ENCODE measurements at regions not wholly inside any gene's neighbourhood (a gene's known extent, or its start where the extent isn't known, plus 50 kb on each side); places are given as distances from the start of the nearest gene placed in this dataset.

DNA sequence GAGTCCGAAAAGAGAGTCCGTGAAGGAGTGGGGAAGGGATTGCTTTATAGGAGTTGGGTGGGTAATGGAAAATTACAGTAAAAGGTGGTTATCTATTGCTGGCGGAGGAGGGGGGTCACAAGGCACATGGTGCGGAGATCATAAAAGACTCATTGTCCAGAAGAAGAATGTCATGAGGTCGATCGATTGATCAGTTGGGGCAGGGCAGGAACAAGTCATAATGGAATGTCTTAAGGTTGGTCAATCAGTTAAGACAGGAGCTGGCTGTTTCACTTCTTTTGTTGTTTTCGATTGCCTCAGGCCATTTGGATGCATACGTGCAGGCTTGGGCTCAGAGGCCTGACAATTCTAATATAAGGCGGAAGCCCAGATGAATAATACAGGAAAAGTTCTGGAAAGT is 473.0 kb upstream of the TNP1 start:
- TF ChIP-seq CTCF (IDR thresholded peaks at IDR 0.05) (no peak), POLR2A (IDR thresholded peaks at IDR 0.05) (no peak)
- peaks cover 0 to 6% of the 10 kb centered on the region in 2 donors for H3K4me1 ChIP-seq
- H3K27me3 ChIP-seq, result no peaks in the 10 kb centered on the region
- intact Hi-C loops (cut with DNase I; ENCODE audit: low total_unique reads), result loop anchor here (10.0 kb wide), 1 partner anchor 638 kb away; the partner anchor contains the start of gene IGFBP5
- peak overlapping the region; percentile 72 to 76 for H3K27ac ChIP-seq
- H3K4me3 ChIP-seq, result no peak overlapping the region
- no peak for DNase-seq
- no peaks in the 10 kb centered on the region for H3K9me3 ChIP-seq
- H3K36me3 ChIP-seq, result no peaks in the 10 kb centered on the region

GRCh38 chr2:217332417-217332791 is 472.5 kb upstream of the TNP1 start:
- intact Hi-C loops (cut with DNase I; ENCODE audit: low total_unique reads), result loop anchor here (10.0 kb wide), 1 partner anchor 638 kb away; the partner anchor contains the start of gene IGFBP5

GRCh38 chr2:217331523-217332416 is 471.9 kb upstream of the TNP1 start:
- Histone ChIP-seq H3K4me1 (peaks cover 0 to 6% of the 10 kb centered on the region in 2 donors), H3K4me3 (no peak overlapping the region), H3K9me3 (no peaks in the 10 kb centered on the region), H3K27me3 (no peaks in the 10 kb centered on the region), H3K27ac (peak overlapping the region; percentile 72 to 76), H3K36me3 (no peaks in the 10 kb centered on the region)
- intact Hi-C loops (cut with DNase I; ENCODE audit: low total_unique reads), result loop anchor here (10.0 kb wide), 1 partner anchor 637 kb away; the partner anchor contains the start of gene IGFBP5
- TF ChIP-seq CTCF (IDR thresholded peaks at IDR 0.05) (no peak), POLR2A (IDR thresholded peaks at IDR 0.05) (no peak)
- DNase-seq, result no peak

More at GRCh38 chr2:217332417-217332791, 472.5 kb upstream of the TNP1 start:
- no peaks in the 10 kb centered on the region for H3K9me3 ChIP-seq
- peaks cover 0 to 6% of the 10 kb centered on the region in 2 donors for H3K4me1 ChIP-seq
- no peak for DNase-seq
- H3K27ac ChIP-seq, result peak overlapping the region; percentile 72 to 76
- no peak for TF ChIP-seq CTCF (IDR thresholded peaks at IDR 0.05)
- no peak for TF ChIP-seq POLR2A (IDR thresholded peaks at IDR 0.05)
- no peaks in the 10 kb centered on the region for H3K36me3 ChIP-seq
- no peaks in the 10 kb centered on the region for H3K27me3 ChIP-seq
- H3K4me3 ChIP-seq, result no peak overlapping the region

- intact Hi-C loops (cut with DNase I; ENCODE audit: low total_unique reads), result loop anchor here (10.0 kb wide), 1 partner anchor 636 kb away; the partner anchor contains the start of gene IGFBP5
- Histone ChIP-seq H3K27ac (peak overlapping the region; percentile 72 to 76), H3K36me3 (no peaks in the 10 kb centered on the region), H3K4me3 (no peak overlapping the region), H3K9me3 (no peaks in the 10 kb centered on the region), H3K4me1 (peaks cover 0 to 6% of the 10 kb centered on the region in 2 donors), H3K27me3 (no peaks in the 10 kb centered on the region)
- no peak for DNase-seq
- TF ChIP-seq CTCF (IDR thresholded peaks at IDR 0.05) (no peak), POLR2A (IDR thresholded peaks at IDR 0.05) (no peak)
Observed at GRCh38 chr2:217330647-217331046, 470.8 kb upstream of the TNP1 start.

DNA sequence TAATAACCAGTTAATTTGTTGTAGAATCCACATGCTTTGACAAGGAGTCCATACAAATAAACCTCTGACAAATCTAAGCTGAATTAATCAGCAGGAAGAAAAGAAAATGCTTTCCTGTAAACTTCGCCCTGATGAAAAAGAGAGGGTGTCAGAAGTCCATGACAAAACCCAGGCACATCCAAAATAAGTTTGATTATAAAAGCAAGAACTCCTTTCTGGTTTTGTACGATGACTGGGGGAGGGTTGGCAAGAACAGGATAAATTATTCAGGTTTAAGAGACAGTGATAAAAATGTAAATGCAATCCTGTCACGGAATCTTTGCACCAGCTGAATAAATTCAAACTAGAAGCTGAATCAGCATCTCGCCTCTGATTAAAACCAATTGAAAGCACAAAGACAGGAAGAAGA is 469.2 kb upstream of the TNP1 start:
- peaks cover 0 to 6% of the 10 kb centered on the region in 2 donors for H3K4me1 ChIP-seq
- peak overlapping the region; percentile 72 to 76 for H3K27ac ChIP-seq
- TF ChIP-seq POLR2A (IDR thresholded peaks at IDR 0.05) (no peak), CTCF (IDR thresholded peaks at IDR 0.05) (no peak)
- intact Hi-C loops (cut with DNase I; ENCODE audit: low total_unique reads), result no loop called here
- H3K9me3 ChIP-seq, result no peaks in the 10 kb centered on the region
- no peaks in the 10 kb centered on the region for H3K36me3 ChIP-seq
- no peak overlapping the region for H3K4me3 ChIP-seq
- peak in 1 of 2 donors; percentile 60 for DNase-seq
- H3K27me3 ChIP-seq, result no peaks in the 10 kb centered on the region

All from uterus (tissue), 3 donors.